Caco-2 (cell line): ENCODE measurements at regions not wholly inside any gene's neighbourhood (a gene's known extent, or its start where the extent isn't known, plus 50 kb on each side); places are given as distances from the start of the nearest gene placed in this dataset.

Source experiments
- BruUV-seq: library from RNA; stranded (reverse); fragments of 400-500 nt; replicated peaks from 2 replicates; lab custom pipeline; 2021; lab: Mats Ljungman, UMichigan
- CTCF ChIA-PET: fragments of 300-600 bp; sonication (Branson Sonifier 250); formaldehyde crosslinking; loops from one replicate; lab custom pipeline; 2022; ENCODE audit warnings: antibody characterized with exemption; lab: Charles Lee
- POLR2A ChIA-PET: fragments of 300-600 bp; sonication (Branson Sonifier 250); formaldehyde crosslinking; loops from one replicate; lab custom pipeline; 2022; ENCODE audit warnings: antibody characterized with exemption; lab: Charles Lee
- DNase-seq, 2 experiments: peaks; one replicate each; pipeline versions ENCODE4 v3.0.0 to v3.0.0-alpha.2; 2020 to 2022
- H3K27me3 ChIP-seq: replicated peaks from 2 replicates; pipeline ENCODE4 v1.6.0; 2011; ENCODE audit warnings: low read length; ENCODE audit not compliant: control insufficient read depth, insufficient read depth
- H3K36me3 ChIP-seq: 2 replicates; pipeline ENCODE4 v1.5.1; 2011; ENCODE audit warnings: low read length; ENCODE audit not compliant: control insufficient read depth, insufficient read depth
- H3K4me1 ChIP-seq: fragments of 250-450 bp; sonication (Bioruptor Pico); 2 replicates; pipeline ENCODE4 v1.5.1; 2020; ENCODE audit warnings: mild to moderate bottlenecking
- H3K4me3 ChIP-seq: 2 replicates; pipeline ENCODE4 v1.5.1; 2011; ENCODE audit warnings: low read depth, mild to moderate bottlenecking, control low read depth, low read length
- H3K9me3 ChIP-seq: fragments of 250-450 bp; sonication (Bioruptor Pico); 2 replicates; pipeline ENCODE4 v1.5.1; 2020; ENCODE audit warnings: mild to moderate bottlenecking, moderate library complexity
- H3K27ac Mint-ChIP-seq: one replicate; pipeline ENCODE4 v1.8.0; 2022; ENCODE audit warnings: mixed read lengths; ENCODE audit not compliant: unreplicated experiment
- H3K27me3 Mint-ChIP-seq: one replicate; pipeline ENCODE4 v1.8.0; 2022; ENCODE audit warnings: mixed read lengths; ENCODE audit not compliant: insufficient read depth, unreplicated experiment
- H3K36me3 Mint-ChIP-seq: one replicate; pipeline ENCODE4 v1.8.0; 2022; ENCODE audit warnings: mild to moderate bottlenecking, mixed read lengths; ENCODE audit not compliant: insufficient read depth, unreplicated experiment
- H3K4me1 Mint-ChIP-seq: one replicate; pipeline ENCODE4 v1.8.0; 2022; ENCODE audit warnings: low read depth, mixed read lengths; ENCODE audit not compliant: unreplicated experiment
- H3K4me3 Mint-ChIP-seq: one replicate; pipeline ENCODE4 v1.8.0; 2022; ENCODE audit warnings: mild to moderate bottlenecking, moderate library complexity, mixed read lengths; ENCODE audit not compliant: unreplicated experiment
- H3K9me3 Mint-ChIP-seq: one replicate; pipeline ENCODE4 v1.8.0; 2022; ENCODE audit warnings: mixed read lengths; ENCODE audit not compliant: unreplicated experiment
- CTCF ChIP-seq, 2 experiments: fragments of 200-600 bp in 1 of 2; IDR thresholded peaks; 1 replicate in 1 of 2; 2 replicates in 1 of 2; pipeline versions ENCODE4 v1.5.1 to v1.8.0; 2011 to 2022; ENCODE audit warnings: antibody characterized with exemption in 1 of 2, control low read depth in 1 of 2, inconsistent platforms in 1 of 2, low read depth in 1 of 2, low read length in 1 of 2, mild to moderate bottlenecking in 1 of 2, moderate library complexity in 1 of 2; ENCODE audit not compliant: insufficient read depth in 1 of 2, severe bottlenecking in 1 of 2, unreplicated experiment in 1 of 2
- intact Hi-C: fragments of 100-400 bp; cut with micrococcal nuclease; formaldehyde crosslinking; loops from one replicate; pipeline ENCODE4 v1.10.0; 2022; ENCODE audit not compliant: unreplicated experiment

GRCh38 chr2:220572385-220572784 lies 945.0 kb downstream of the SLC4A3 start:
- Histone ChIP-seq H3K27me3 (no peaks in the 10 kb centered on the region), H3K36me3 (no peaks in the 10 kb centered on the region), H3K9me3 (no peaks in the 10 kb centered on the region), H3K4me3 (no peak overlapping the region), H3K4me1 (no peaks in the 10 kb centered on the region)
- H3K36me3 Mint-ChIP-seq: no peaks in the 10 kb centered on the region
- BruUV-seq: no TSS peak
- DNase-seq: no peak
- no peaks in the 10 kb centered on the region for H3K4me1 Mint-ChIP-seq
- no peak overlapping the region for H3K27ac Mint-ChIP-seq
- peaks cover 24% of the 10 kb centered on the region for H3K27me3 Mint-ChIP-seq
- ChIA-PET CTCF (no interaction called here), POLR2A (no interaction called here)
- no peaks in the 10 kb centered on the region for H3K9me3 Mint-ChIP-seq
- TF ChIP-seq CTCF (IDR thresholded peaks at IDR 0.05; ENCODE audit: insufficient read depth in 1 of 2, low read depth in 1 of 2, low read length in 1 of 2, severe bottlenecking in 1 of 2, unreplicated experiment in 1 of 2): no peak
- intact Hi-C loops: no loop called here
- no peak overlapping the region for H3K4me3 Mint-ChIP-seq

GRCh38 chr2:220574038-220574437 lies 946.6 kb downstream of the SLC4A3 start:
- no TSS peak for BruUV-seq
- H3K27me3 ChIP-seq: no peaks in the 10 kb centered on the region
- intact Hi-C loops: no loop called here
- DNase-seq: no peak
- Mint-ChIP-seq H3K27me3 (peaks cover 17% of the 10 kb centered on the region), H3K4me3 (no peak overlapping the region), H3K9me3 (no peaks in the 10 kb centered on the region), H3K27ac (no peak overlapping the region), H3K36me3 (no peaks in the 10 kb centered on the region), H3K4me1 (no peaks in the 10 kb centered on the region)
- H3K36me3 ChIP-seq: no peaks in the 10 kb centered on the region
- no peaks in the 10 kb centered on the region for H3K9me3 ChIP-seq
- TF ChIP-seq CTCF (IDR thresholded peaks at IDR 0.05; ENCODE audit: insufficient read depth in 1 of 2, low read depth in 1 of 2, low read length in 1 of 2, severe bottlenecking in 1 of 2, unreplicated experiment in 1 of 2): no peak
- ChIA-PET CTCF (no interaction called here), POLR2A (no interaction called here)
- H3K4me1 ChIP-seq: no peaks in the 10 kb centered on the region
- no peak overlapping the region for H3K4me3 ChIP-seq

- Mint-ChIP-seq H3K4me1 (no peaks in the 10 kb centered on the region), H3K4me3 (no peak overlapping the region), H3K27me3 (peaks cover 15% of the 10 kb centered on the region), H3K9me3 (no peaks in the 10 kb centered on the region), H3K27ac (no peak overlapping the region), H3K36me3 (no peaks in the 10 kb centered on the region)
- POLR2A ChIA-PET: no interaction called here
- DNase-seq: no peak
- BruUV-seq: no TSS peak
- CTCF ChIA-PET: no interaction called here
- Histone ChIP-seq H3K4me3 (no peak overlapping the region), H3K4me1 (no peaks in the 10 kb centered on the region), H3K9me3 (no peaks in the 10 kb centered on the region), H3K27me3 (no peaks in the 10 kb centered on the region), H3K36me3 (no peaks in the 10 kb centered on the region)
- no peak for TF ChIP-seq CTCF (IDR thresholded peaks at IDR 0.05; ENCODE audit: insufficient read depth in 1 of 2, low read depth in 1 of 2, low read length in 1 of 2, severe bottlenecking in 1 of 2, unreplicated experiment in 1 of 2)
- intact Hi-C loops: no loop called here
Observed at GRCh38 chr2:220575963-220576362, 948.5 kb downstream of the SLC4A3 start.
